Colonic mucosa (tissue), 4 donors: ENCODE measurements at regions not wholly inside any gene's neighbourhood (a gene's known extent, or its start where the extent isn't known, plus 50 kb on each side); places are given as distances from the start of the nearest gene placed in this dataset.
"Not testable (repeated sequence)": the region's sequence is repeated elsewhere in the genome, so short reads cannot be mapped to it uniquely, and the experiment has no call there.

Source experiments
- DNase-seq: peaks from one replicate; pipeline ENCODE4 v3.0.0-alpha.2; 2020
- H3K27ac ChIP-seq: fragments of 200-600 bp; one replicate; pipeline ENCODE4 v1.8.0; 2021
- H3K27me3 ChIP-seq: fragments of 200-600 bp; one replicate; pipeline ENCODE4 v1.8.0; 2021
- H3K36me3 ChIP-seq: fragments of 200-600 bp; one replicate; pipeline ENCODE4 v1.8.0; 2021
- H3K4me1 ChIP-seq: fragments of 200-600 bp; one replicate; pipeline ENCODE4 v1.8.0; 2021; ENCODE audit warnings: mild to moderate bottlenecking
- H3K4me3 ChIP-seq: fragments of 200-600 bp; one replicate; pipeline ENCODE4 v1.8.0; 2021
- H3K9ac ChIP-seq, 2 donors: one replicate each; pipeline ENCODE4 v1.7.0; 2013; ENCODE audit warnings: control low read depth in 2 of 2, low read depth in 2 of 2, low read length in 2 of 2
- H3K9me3 ChIP-seq: fragments of 200-600 bp; one replicate; pipeline ENCODE4 v1.8.0; 2021
- intact Hi-C: fragments of 100-400 bp; cut with DNase I; formaldehyde crosslinking; loops from one replicate; pipeline ENCODE4 v1.14.1; 2022
- TF ChIP-seq, protein P1 (sequence below): fragments of 200-600 bp; IDR thresholded peaks from one replicate; pipeline ENCODE4 v1.8.0; 2022; ENCODE audit warnings: antibody characterized with exemption, mild to moderate bottlenecking
- donor health status: healthy.
- donor health status: DM: no; HTN: no; CAD: no.
- donor health status: DM: no; HTN: no; CAD: no.

DNA sequence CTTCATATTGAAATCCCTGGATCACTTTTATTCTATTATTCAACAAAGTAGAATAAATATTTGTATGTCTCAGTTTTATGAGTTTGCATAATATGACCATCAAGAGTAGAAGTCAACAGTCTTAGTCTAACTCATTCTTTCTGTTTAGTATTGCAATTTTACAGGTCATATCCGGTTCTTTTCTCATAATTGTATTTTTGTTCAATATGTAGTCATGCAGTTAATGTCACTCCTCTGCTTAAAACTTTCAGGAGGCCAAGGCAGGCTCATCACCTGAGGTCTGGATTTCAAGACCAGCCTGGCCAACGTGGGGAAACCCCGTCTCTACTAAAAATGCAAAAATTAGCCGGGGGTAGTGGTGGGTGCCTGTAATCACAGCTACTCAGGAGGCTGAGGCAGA lies 148.4 kb upstream of the TRPM3 start:
- intact Hi-C loops = no loop called here
- H3K9ac ChIP-seq = no peak overlapping the region
- no peak for DNase-seq
- H3K4me3 ChIP-seq = no peak overlapping the region
- no peak overlapping the region for H3K27ac ChIP-seq
- no peaks in the 10 kb centered on the region for H3K27me3 ChIP-seq
- H3K9me3 ChIP-seq = no peaks in the 10 kb centered on the region
- TF ChIP-seq, protein P1, sequence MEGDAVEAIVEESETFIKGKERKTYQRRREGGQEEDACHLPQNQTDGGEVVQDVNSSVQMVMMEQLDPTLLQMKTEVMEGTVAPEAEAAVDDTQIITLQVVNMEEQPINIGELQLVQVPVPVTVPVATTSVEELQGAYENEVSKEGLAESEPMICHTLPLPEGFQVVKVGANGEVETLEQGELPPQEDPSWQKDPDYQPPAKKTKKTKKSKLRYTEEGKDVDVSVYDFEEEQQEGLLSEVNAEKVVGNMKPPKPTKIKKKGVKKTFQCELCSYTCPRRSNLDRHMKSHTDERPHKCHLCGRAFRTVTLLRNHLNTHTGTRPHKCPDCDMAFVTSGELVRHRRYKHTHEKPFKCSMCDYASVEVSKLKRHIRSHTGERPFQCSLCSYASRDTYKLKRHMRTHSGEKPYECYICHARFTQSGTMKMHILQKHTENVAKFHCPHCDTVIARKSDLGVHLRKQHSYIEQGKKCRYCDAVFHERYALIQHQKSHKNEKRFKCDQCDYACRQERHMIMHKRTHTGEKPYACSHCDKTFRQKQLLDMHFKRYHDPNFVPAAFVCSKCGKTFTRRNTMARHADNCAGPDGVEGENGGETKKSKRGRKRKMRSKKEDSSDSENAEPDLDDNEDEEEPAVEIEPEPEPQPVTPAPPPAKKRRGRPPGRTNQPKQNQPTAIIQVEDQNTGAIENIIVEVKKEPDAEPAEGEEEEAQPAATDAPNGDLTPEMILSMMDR = no peak
- H3K36me3 ChIP-seq = no peaks in the 10 kb centered on the region
- H3K4me1 ChIP-seq = no peaks in the 10 kb centered on the region

- H3K4me1 ChIP-seq = no peaks in the 10 kb centered on the region
- H3K4me3 ChIP-seq = no peak overlapping the region
- no peaks in the 10 kb centered on the region for H3K9me3 ChIP-seq
- H3K9ac ChIP-seq = no peak overlapping the region
- no peaks in the 10 kb centered on the region for H3K27me3 ChIP-seq
- TF ChIP-seq, protein P1 = no peak
- H3K27ac ChIP-seq = no peak overlapping the region
- intact Hi-C loops = no loop called here
- DNase-seq = no peak
- no peaks in the 10 kb centered on the region for H3K36me3 ChIP-seq
These were observed 147.6 kb upstream of the TRPM3 start for GRCh38 chr9:71268871-71269635.

GRCh38 chr9:71263451-71263850 lies 142.0 kb upstream of the TRPM3 start:
- no peaks in the 10 kb centered on the region for H3K9me3 ChIP-seq
- no peaks in the 10 kb centered on the region for H3K36me3 ChIP-seq
- H3K27me3 ChIP-seq = no peaks in the 10 kb centered on the region
- intact Hi-C loops = no loop called here
- H3K27ac ChIP-seq = no peak overlapping the region
- H3K4me1 ChIP-seq = no peaks in the 10 kb centered on the region
- TF ChIP-seq, protein P1 = no peak
- DNase-seq = no peak
- H3K4me3 ChIP-seq = no peak overlapping the region
- H3K9ac ChIP-seq = no peak overlapping the region

GRCh38 chr9:71260419-71260818 lies 139.0 kb upstream of the TRPM3 start:
- H3K4me3 ChIP-seq, H3K9me3 ChIP-seq, H3K27ac ChIP-seq, H3K9ac ChIP-seq, intact Hi-C loops, H3K4me1 ChIP-seq, H3K36me3 ChIP-seq, H3K27me3 ChIP-seq, DNase-seq: not testable (repeated sequence)

DNA sequence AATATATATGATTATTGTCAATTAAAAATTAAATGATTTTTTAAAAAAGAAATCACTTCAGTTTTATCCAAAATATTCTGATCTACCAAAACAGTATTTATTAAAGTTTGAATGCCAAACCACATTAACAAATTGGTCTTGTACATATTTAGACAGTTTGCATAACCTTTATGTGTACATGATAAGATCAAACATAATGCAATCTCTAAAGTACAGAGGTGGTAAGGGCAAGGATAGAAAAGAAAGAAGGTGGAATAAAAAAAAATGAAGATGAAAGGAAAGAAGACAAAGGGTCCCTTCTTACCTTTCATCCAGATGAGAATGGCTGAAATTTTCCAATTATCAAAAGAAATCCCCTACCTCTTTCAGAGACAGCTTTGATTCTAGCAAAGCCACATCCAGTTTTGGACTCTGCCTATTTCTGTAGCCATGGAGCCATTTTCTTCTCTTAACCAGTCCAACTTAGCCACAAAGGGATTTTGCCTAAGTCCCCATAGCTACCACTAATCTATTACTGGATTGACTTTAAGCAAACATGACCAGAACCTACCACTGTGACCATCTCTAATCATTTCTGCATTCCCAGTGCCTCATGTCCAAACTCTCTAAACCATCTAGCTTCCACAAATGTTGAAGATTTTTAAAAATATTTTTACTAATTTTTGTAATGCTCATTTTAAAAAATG lies 133.3 kb upstream of the TRPM3 start:
- intact Hi-C loops = loop anchor here (5.0 kb wide), 2 partner anchors 332 to 612 kb away; no protein-coding TSS in a partner anchor
- DNase-seq = no peak
- TF ChIP-seq, protein P1 = no peak
- Histone ChIP-seq H3K36me3 (no peaks in the 10 kb centered on the region), H3K9ac (no peak overlapping the region), H3K4me1 (no peaks in the 10 kb centered on the region), H3K27me3 (no peaks in the 10 kb centered on the region), H3K27ac (no peak overlapping the region), H3K4me3 (no peak overlapping the region), H3K9me3 (no peaks in the 10 kb centered on the region)

DNA sequence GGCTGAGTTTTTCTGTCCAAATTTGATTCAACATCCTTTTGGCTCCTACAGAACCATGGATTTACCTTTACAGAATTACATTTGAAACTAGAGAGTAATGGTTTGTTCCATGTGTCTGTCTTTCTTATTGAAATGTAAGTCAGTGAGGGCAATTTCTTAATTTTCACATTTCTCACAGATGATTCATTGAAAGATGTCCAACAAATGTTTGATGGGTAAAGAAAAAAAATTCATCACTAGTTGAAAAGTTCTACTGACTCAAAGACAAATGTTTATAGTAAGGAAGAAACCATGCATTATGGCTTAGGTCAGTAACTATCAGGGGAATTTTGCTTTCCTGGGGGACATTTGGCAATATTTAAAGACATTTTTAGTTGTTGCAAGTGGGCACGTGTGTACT lies 131.6 kb upstream of the TRPM3 start:
- H3K27ac ChIP-seq = no peak overlapping the region
- intact Hi-C loops = loop anchor here (5.0 kb wide), 2 partner anchors 331 to 611 kb away; no protein-coding TSS in a partner anchor
- H3K9me3 ChIP-seq = no peaks in the 10 kb centered on the region
- TF ChIP-seq, protein P1 = no peak
- no peak overlapping the region for H3K9ac ChIP-seq
- no peaks in the 10 kb centered on the region for H3K36me3 ChIP-seq
- no peaks in the 10 kb centered on the region for H3K4me1 ChIP-seq
- no peak overlapping the region for H3K4me3 ChIP-seq
- DNase-seq = no peak
- no peaks in the 10 kb centered on the region for H3K27me3 ChIP-seq
